SK-N-SH (cell line): ENCODE measurements at regions not wholly inside any gene's neighbourhood (a gene's known extent, or its start where the extent isn't known, plus 50 kb on each side); places are given as distances from the start of the nearest gene placed in this dataset.

ENCODE experiments used
- CTCF ChIA-PET: fragments of 300-600, 350-600 bp; formaldehyde crosslinking; extraction: SDS; loops from one replicate; lab custom pipeline; 2021; lab: Yijun Ruan, JAX
- POLR2A ChIA-PET: fragments of 350-600 bp; sonication (Branson Sonifier 250); formaldehyde crosslinking; extraction: SDS; loops from one replicate; lab custom pipeline; 2020; ENCODE audit warnings: antibody characterized with exemption, inconsistent platforms; lab: Yijun Ruan, JAX
- DNase-seq: peaks from one replicate; pipeline ENCODE4 v3.0.0; 2012
- H2AFZ ChIP-seq: fragments of 200-600 bp; sonication (generic); 2 replicates; pipeline ENCODE4 v1.8.1; 2016; ENCODE audit warnings: antibody characterized with exemption, mild to moderate bottlenecking, low read depth
- H3F3A ChIP-seq: fragments of 200-600 bp; sonication (generic); replicated peaks from 2 replicates; pipeline ENCODE3; 2016; ENCODE audit warnings: antibody characterized with exemption, mild to moderate bottlenecking; ENCODE audit not compliant: insufficient read depth
- H3K27ac ChIP-seq, 2 experiments: fragments of 200-500 bp in 1 of 2; fragments of 200-600 bp in 1 of 2; sonication (Bioruptor generic) in 1 of 2; sonication (generic), shearing (Covaris generic) in 1 of 2; 2 replicates each; pipeline versions ENCODE4 v1.5.1 to v1.6.1; 2014 to 2016; ENCODE audit warnings: low read depth in 2 of 2, inconsistent platforms in 1 of 2, low read length in 1 of 2, mild to moderate bottlenecking in 1 of 2, mixed read lengths in 1 of 2
- H3K27me3 ChIP-seq: fragments of 200-600 bp; sonication (generic), shearing (Covaris generic); 2 replicates; pipeline ENCODE4 v1.6.1; 2016; ENCODE audit warnings: mixed run types; ENCODE audit not compliant: insufficient read depth
- H3K36me3 ChIP-seq, 2 experiments: fragments of 200-500 bp in 1 of 2; fragments of 200-600 bp in 1 of 2; sonication (Bioruptor generic) in 1 of 2; sonication (generic) in 1 of 2; replicated peaks in 1 of 2; 2 replicates each; pipeline versions ENCODE3 to v1.5.1; 2014 to 2016; ENCODE audit warnings: low read length in 1 of 2, mild to moderate bottlenecking in 1 of 2; ENCODE audit not compliant: insufficient read depth in 2 of 2, control insufficient read depth in 1 of 2
- H3K4me1 ChIP-seq, 2 experiments: fragments of 200-500 bp in 1 of 2; fragments of 200-600 bp in 1 of 2; sonication (Bioruptor generic) in 1 of 2; sonication (generic), shearing (Covaris generic) in 1 of 2; 2 replicates each; pipeline versions ENCODE4 v1.5.1 to v1.6.1; 2014 to 2016; ENCODE audit warnings: low read depth in 1 of 2, low read length in 1 of 2, mixed run types in 1 of 2; ENCODE audit not compliant: insufficient read depth in 2 of 2, control insufficient read depth in 1 of 2
- H3K4me2 ChIP-seq: fragments of 200-600 bp; sonication (generic), shearing (Covaris generic); 2 replicates; pipeline ENCODE4 v1.6.1; 2017; ENCODE audit warnings: mixed run types
- H3K4me3 ChIP-seq, 2 experiments: fragments of 200-500 bp in 1 of 2; fragments of 200-600 bp in 1 of 2; sonication (Bioruptor generic) in 1 of 2; sonication (generic), shearing (Covaris generic) in 1 of 2; 2 replicates each; pipeline versions ENCODE4 v1.5.1 to v1.8.1; 2014 to 2016; ENCODE audit warnings: low read depth in 2 of 2, inconsistent platforms in 1 of 2, low read length in 1 of 2, mild to moderate bottlenecking in 1 of 2, mixed read lengths in 1 of 2, moderate library complexity in 1 of 2
- H3K79me2 ChIP-seq: fragments of 200-600 bp; sonication (generic); 2 replicates; pipeline ENCODE4 v1.8.1; 2017; ENCODE audit warnings: mild to moderate bottlenecking; ENCODE audit not compliant: insufficient read depth
- H3K9ac ChIP-seq: fragments of 200-600 bp; sonication (generic); 2 replicates; pipeline ENCODE4 v1.6.1; 2017; ENCODE audit warnings: mixed run types
- H3K9me2 ChIP-seq: fragments of 200-600 bp; sonication (generic); 2 replicates; pipeline ENCODE4 v1.6.1; 2017; ENCODE audit warnings: mixed run types
- H3K9me3 ChIP-seq: fragments of 200-600 bp; sonication (generic); 2 replicates; pipeline ENCODE4 v1.6.1; 2017; ENCODE audit warnings: mixed run types, mild to moderate bottlenecking, moderate library complexity
- H4K20me1 ChIP-seq: fragments of 200-600 bp; sonication (generic); 2 replicates; pipeline ENCODE4 v1.6.1; 2017; ENCODE audit warnings: mild to moderate bottlenecking, mixed run types; ENCODE audit not compliant: insufficient read depth
- GABPA ChIP-seq: IDR thresholded peaks from 2 replicates; pipeline ENCODE4 v1.4.0; 2012; ENCODE audit warnings: low read depth, mild to moderate bottlenecking
- MAX ChIP-seq: IDR thresholded peaks from 2 replicates; pipeline ENCODE4 v1.4.0; 2012; ENCODE audit warnings: low read depth
- MXI1 ChIP-seq: IDR thresholded peaks from 2 replicates; pipeline ENCODE4 v1.6.1; 2012; ENCODE audit warnings: mild to moderate bottlenecking, low read depth, low read length, improper control_type of control experiment
- NFIC ChIP-seq: IDR thresholded peaks from 2 replicates; pipeline ENCODE4 v1.4.0; 2012; ENCODE audit warnings: borderline replicate concordance
- NRF1 ChIP-seq: IDR thresholded peaks from 2 replicates; pipeline ENCODE4 v1.6.1; 2012; ENCODE audit warnings: low read depth, mild to moderate bottlenecking, low read length
- POLR2AphosphoS5 ChIP-seq: IDR thresholded peaks from 2 replicates; pipeline ENCODE4 v1.6.1; 2012; ENCODE audit warnings: low read depth, low read length
- RAD21 ChIP-seq: IDR thresholded peaks from 2 replicates; pipeline ENCODE4 v1.6.1; 2012; ENCODE audit warnings: mild to moderate bottlenecking, low read length
- RCOR1 ChIP-seq: fragments of 150-350 bp; IDR thresholded peaks from 2 replicates; pipeline ENCODE4 v1.6.1; 2017; ENCODE audit warnings: antibody characterized with exemption, low read length
- RFX5 ChIP-seq: IDR thresholded peaks from 2 replicates; pipeline ENCODE4 v1.6.1; 2012; ENCODE audit warnings: mild to moderate bottlenecking, improper control_type of control experiment, low read length
- SMC3 ChIP-seq: IDR thresholded peaks from 2 replicates; pipeline ENCODE4 v1.6.1; 2012; ENCODE audit warnings: low read depth, low read length, improper control_type of control experiment
- TCF12 ChIP-seq: IDR thresholded peaks from 2 replicates; pipeline ENCODE4 v1.4.0; 2012
- WGBS: methylation state at CpG from one replicate; pipeline ENCODE4 v1.1.6; 2017; ENCODE audit warnings: low lambda C conversion rate; 5-methylcytosine and 5-hydroxymethylcytosine counted together
- TF ChIP-seq, protein P1 (sequence below): IDR thresholded peaks from 2 replicates; pipeline ENCODE4 v1.6.1; 2012; ENCODE audit warnings: mild to moderate bottlenecking, low read depth, low read length, moderate library complexity
- TF ChIP-seq, protein P2 (sequence below): IDR thresholded peaks from 2 replicates; pipeline ENCODE4 v1.4.0; 2012; ENCODE audit warnings: low read depth, borderline replicate concordance

GRCh38 chr11:23391031-23391430, 530.8 kb upstream of the CCDC179 start:
- Histone ChIP-seq H3K4me3 (no peak overlapping the region), H3K4me1 (no peaks in the 10 kb centered on the region), H3F3A (no peaks in the 10 kb centered on the region), H4K20me1 (no peaks in the 10 kb centered on the region), H3K27ac (no peak overlapping the region), H3K36me3 (no peaks in the 10 kb centered on the region), H3K9ac (no peak overlapping the region)
- POLR2A ChIA-PET: no interaction called here
- CTCF ChIA-PET: no interaction called here
- WGBS: 64% methylated on average over 2 of the region's 2 CpGs
- no peak for TF ChIP-seq MXI1
- no peak for TF ChIP-seq MAX
- no peak for TF ChIP-seq RFX5
- TF ChIP-seq NRF1: no peak
- TF ChIP-seq RAD21: no peak
- TF ChIP-seq, protein P1, sequence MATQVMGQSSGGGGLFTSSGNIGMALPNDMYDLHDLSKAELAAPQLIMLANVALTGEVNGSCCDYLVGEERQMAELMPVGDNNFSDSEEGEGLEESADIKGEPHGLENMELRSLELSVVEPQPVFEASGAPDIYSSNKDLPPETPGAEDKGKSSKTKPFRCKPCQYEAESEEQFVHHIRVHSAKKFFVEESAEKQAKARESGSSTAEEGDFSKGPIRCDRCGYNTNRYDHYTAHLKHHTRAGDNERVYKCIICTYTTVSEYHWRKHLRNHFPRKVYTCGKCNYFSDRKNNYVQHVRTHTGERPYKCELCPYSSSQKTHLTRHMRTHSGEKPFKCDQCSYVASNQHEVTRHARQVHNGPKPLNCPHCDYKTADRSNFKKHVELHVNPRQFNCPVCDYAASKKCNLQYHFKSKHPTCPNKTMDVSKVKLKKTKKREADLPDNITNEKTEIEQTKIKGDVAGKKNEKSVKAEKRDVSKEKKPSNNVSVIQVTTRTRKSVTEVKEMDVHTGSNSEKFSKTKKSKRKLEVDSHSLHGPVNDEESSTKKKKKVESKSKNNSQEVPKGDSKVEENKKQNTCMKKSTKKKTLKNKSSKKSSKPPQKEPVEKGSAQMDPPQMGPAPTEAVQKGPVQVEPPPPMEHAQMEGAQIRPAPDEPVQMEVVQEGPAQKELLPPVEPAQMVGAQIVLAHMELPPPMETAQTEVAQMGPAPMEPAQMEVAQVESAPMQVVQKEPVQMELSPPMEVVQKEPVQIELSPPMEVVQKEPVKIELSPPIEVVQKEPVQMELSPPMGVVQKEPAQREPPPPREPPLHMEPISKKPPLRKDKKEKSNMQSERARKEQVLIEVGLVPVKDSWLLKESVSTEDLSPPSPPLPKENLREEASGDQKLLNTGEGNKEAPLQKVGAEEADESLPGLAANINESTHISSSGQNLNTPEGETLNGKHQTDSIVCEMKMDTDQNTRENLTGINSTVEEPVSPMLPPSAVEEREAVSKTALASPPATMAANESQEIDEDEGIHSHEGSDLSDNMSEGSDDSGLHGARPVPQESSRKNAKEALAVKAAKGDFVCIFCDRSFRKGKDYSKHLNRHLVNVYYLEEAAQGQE: no peak
- no peak for TF ChIP-seq POLR2AphosphoS5
- TF ChIP-seq SMC3: no peak
- no peak for TF ChIP-seq NFIC
- no peak for TF ChIP-seq GABPA
- no peak for TF ChIP-seq TCF12
- TF ChIP-seq, protein P2, sequence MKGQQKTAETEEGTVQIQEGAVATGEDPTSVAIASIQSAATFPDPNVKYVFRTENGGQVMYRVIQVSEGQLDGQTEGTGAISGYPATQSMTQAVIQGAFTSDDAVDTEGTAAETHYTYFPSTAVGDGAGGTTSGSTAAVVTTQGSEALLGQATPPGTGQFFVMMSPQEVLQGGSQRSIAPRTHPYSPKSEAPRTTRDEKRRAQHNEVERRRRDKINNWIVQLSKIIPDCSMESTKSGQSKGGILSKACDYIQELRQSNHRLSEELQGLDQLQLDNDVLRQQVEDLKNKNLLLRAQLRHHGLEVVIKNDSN: no peak
- TF ChIP-seq RCOR1: no peak
- TF ChIP-seq, all 33 proteins: peak for 0
- Histone ChIP-seq H3K9me2 (no peaks in the 10 kb centered on the region), H2AFZ (no peak overlapping the region), H3K4me2 (no peak overlapping the region), H3K27me3 (no peaks in the 10 kb centered on the region), H3K79me2 (no peaks in the 10 kb centered on the region), H3K9me3 (no peaks in the 10 kb centered on the region)
- DNase-seq: no peak

DNA sequence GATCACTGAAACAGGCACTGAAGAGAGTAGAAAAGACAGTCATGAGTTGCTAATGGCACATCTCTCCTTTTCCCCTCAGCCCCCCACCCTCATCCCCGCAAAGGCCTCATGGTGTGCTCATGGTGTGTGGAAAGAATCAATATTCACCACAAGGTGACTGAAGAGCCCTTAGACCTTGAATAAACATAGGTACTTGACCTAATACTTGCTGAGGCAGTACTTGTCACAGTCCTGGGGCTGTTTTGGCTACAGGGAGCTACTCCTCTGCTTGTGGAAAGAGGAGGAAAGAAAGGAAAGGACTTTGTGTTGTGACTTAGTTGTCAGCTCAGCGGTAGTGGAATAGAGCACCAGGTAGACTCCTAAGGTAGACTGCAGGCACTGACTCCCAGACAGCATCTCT, 537.8 kb upstream of the CCDC179 start:
- H3K9me2 ChIP-seq: no peaks in the 10 kb centered on the region
- no peaks in the 10 kb centered on the region for H3F3A ChIP-seq
- no peaks in the 10 kb centered on the region for H3K4me1 ChIP-seq
- no peak for TF ChIP-seq RAD21
- TF ChIP-seq, protein P1: no peak
- H3K9ac ChIP-seq: no peak overlapping the region
- H3K27ac ChIP-seq: no peak overlapping the region
- no peak overlapping the region for H3K4me3 ChIP-seq
- DNase-seq: no peak
- no peak overlapping the region for H2AFZ ChIP-seq
- H3K36me3 ChIP-seq: no peaks in the 10 kb centered on the region
- 62% methylated on average over 2 of the region's 2 CpGs for WGBS
- ChIA-PET POLR2A (no interaction called here), CTCF (no interaction called here)
- no peaks in the 10 kb centered on the region for H4K20me1 ChIP-seq
- no peak overlapping the region for H3K4me2 ChIP-seq
- no peaks in the 10 kb centered on the region for H3K27me3 ChIP-seq
- no peaks in the 10 kb centered on the region for H3K9me3 ChIP-seq
- H3K79me2 ChIP-seq: no peaks in the 10 kb centered on the region
